Epidermal melanocyte (primary cell): ENCODE measurements at regions not wholly inside any gene's neighbourhood (a gene's known extent, or its start where the extent isn't known, plus 50 kb on each side); places are given as distances from the start of the nearest gene placed in this dataset.

Experiments used
- DNase-seq: peaks from one replicate; pipeline ENCODE4 v3.0.0; 2011; ENCODE audit warnings: low spot score; ENCODE audit not compliant: insufficient read length

- DNase-seq = no peak
These were observed 117.5 kb downstream of the EDEM1 start for GRCh38 chr3:5304789-5305683.

GRCh38 chr3:5305684-5305989 lies 118.1 kb downstream of the EDEM1 start:
- DNase-seq = no peak

- no peak for DNase-seq
These were observed 121.7 kb downstream of the EDEM1 start for GRCh38 chr3:5309171-5309570.

GRCh38 chr3:5309602-5310001 lies 122.1 kb downstream of the EDEM1 start:
- DNase-seq = no peak

GRCh38 chr3:5310509-5310908 lies 123.0 kb downstream of the EDEM1 start:
- no peak for DNase-seq

GRCh38 chr3:5312290-5312689 lies 124.8 kb downstream of the EDEM1 start:
- no peak for DNase-seq

GRCh38 chr3:5314897-5315296 lies 127.4 kb downstream of the EDEM1 start:
- no peak for DNase-seq

- DNase-seq = no peak
These were observed 130.1 kb downstream of the EDEM1 start for GRCh38 chr3:5317557-5317956.

GRCh38 chr3:5319454-5319853 lies 131.9 kb downstream of the EDEM1 start:
- no peak for DNase-seq

- no peak for DNase-seq
These were observed 134.3 kb downstream of the EDEM1 start for GRCh38 chr3:5321666-5322340.

- DNase-seq = no peak
These were observed 137.3 kb downstream of the EDEM1 start for GRCh38 chr3:5324780-5325179.

GRCh38 chr3:5330152-5330810 lies 142.8 kb downstream of the EDEM1 start:
- DNase-seq = no peak

GRCh38 chr3:5331567-5332269 lies 144.2 kb downstream of the EDEM1 start:
- no peak for DNase-seq

GRCh38 chr3:5332270-5332956 lies 144.9 kb downstream of the EDEM1 start:
- no peak for DNase-seq

- DNase-seq = no peak
These were observed 152.5 kb downstream of the EDEM1 start for GRCh38 chr3:5339967-5340535.

GRCh38 chr3:5341610-5342009 lies 154.1 kb downstream of the EDEM1 start:
- no peak for DNase-seq

GRCh38 chr3:5343459-5343858 lies 156.0 kb downstream of the EDEM1 start:
- DNase-seq = no peak

- no peak for DNase-seq
These were observed 157.2 kb downstream of the EDEM1 start for GRCh38 chr3:5344707-5345106.

- no peak for DNase-seq
These were observed 160.0 kb downstream of the EDEM1 start for GRCh38 chr3:5347486-5347885.

- no peak for DNase-seq
These were observed 160.9 kb downstream of the EDEM1 start for GRCh38 chr3:5348229-5348902.
